ENCODE measurements at regions not wholly inside any gene's neighbourhood (a gene's known extent, or its start where the extent isn't known, plus 50 kb on each side); places are given as distances from the start of the nearest gene placed in this dataset.

DNA sequence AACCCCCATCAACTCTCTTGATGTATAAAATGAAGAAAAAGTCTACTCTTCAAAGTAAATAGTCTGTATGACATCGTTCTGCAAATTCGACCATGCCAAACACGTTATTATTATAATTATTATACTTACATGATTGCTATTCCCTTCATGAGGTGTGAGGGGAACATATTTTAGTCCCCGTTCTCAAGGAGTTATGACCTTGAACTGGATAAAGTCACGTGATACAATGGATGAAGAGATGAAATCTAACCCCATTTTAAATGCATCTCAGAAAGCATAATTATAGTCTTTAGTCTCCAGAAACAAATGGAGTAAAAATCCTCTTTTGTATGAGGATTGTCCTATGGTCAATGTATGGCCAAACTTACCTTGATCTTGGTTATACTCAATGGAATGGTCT lies 250.3 kb downstream of the HS3ST1 start:
- TF ChIP-seq, protein P1, sequence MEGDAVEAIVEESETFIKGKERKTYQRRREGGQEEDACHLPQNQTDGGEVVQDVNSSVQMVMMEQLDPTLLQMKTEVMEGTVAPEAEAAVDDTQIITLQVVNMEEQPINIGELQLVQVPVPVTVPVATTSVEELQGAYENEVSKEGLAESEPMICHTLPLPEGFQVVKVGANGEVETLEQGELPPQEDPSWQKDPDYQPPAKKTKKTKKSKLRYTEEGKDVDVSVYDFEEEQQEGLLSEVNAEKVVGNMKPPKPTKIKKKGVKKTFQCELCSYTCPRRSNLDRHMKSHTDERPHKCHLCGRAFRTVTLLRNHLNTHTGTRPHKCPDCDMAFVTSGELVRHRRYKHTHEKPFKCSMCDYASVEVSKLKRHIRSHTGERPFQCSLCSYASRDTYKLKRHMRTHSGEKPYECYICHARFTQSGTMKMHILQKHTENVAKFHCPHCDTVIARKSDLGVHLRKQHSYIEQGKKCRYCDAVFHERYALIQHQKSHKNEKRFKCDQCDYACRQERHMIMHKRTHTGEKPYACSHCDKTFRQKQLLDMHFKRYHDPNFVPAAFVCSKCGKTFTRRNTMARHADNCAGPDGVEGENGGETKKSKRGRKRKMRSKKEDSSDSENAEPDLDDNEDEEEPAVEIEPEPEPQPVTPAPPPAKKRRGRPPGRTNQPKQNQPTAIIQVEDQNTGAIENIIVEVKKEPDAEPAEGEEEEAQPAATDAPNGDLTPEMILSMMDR (tag by site-specific recombination; IDR thresholded peaks at IDR 0.05), result no peak
- TF ChIP-seq ZNF23 (tag by site-specific recombination; IDR thresholded peaks at IDR 0.05; ENCODE audit: borderline replicate concordance) (no peak), RBAK (tag by site-specific recombination; IDR thresholded peaks at IDR 0.05) (no peak), ZNF341 (tag by site-specific recombination; IDR thresholded peaks at IDR 0.05; ENCODE audit: low read depth) (no peak), TRIM28 (IDR thresholded peaks at IDR 0.05; ENCODE audit: borderline replicate concordance, low read length) (no peak), ZNF169 (tag by site-specific recombination; IDR thresholded peaks at IDR 0.05) (no peak)
- TF ChIP-seq, protein P2, sequence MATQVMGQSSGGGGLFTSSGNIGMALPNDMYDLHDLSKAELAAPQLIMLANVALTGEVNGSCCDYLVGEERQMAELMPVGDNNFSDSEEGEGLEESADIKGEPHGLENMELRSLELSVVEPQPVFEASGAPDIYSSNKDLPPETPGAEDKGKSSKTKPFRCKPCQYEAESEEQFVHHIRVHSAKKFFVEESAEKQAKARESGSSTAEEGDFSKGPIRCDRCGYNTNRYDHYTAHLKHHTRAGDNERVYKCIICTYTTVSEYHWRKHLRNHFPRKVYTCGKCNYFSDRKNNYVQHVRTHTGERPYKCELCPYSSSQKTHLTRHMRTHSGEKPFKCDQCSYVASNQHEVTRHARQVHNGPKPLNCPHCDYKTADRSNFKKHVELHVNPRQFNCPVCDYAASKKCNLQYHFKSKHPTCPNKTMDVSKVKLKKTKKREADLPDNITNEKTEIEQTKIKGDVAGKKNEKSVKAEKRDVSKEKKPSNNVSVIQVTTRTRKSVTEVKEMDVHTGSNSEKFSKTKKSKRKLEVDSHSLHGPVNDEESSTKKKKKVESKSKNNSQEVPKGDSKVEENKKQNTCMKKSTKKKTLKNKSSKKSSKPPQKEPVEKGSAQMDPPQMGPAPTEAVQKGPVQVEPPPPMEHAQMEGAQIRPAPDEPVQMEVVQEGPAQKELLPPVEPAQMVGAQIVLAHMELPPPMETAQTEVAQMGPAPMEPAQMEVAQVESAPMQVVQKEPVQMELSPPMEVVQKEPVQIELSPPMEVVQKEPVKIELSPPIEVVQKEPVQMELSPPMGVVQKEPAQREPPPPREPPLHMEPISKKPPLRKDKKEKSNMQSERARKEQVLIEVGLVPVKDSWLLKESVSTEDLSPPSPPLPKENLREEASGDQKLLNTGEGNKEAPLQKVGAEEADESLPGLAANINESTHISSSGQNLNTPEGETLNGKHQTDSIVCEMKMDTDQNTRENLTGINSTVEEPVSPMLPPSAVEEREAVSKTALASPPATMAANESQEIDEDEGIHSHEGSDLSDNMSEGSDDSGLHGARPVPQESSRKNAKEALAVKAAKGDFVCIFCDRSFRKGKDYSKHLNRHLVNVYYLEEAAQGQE (tag by site-specific recombination; IDR thresholded peaks at IDR 0.05), result no peak
